Endodermal cell (in vitro differentiated cells): ENCODE measurements at regions not wholly inside any gene's neighbourhood (a gene's known extent, or its start where the extent isn't known, plus 50 kb on each side); places are given as distances from the start of the nearest gene placed in this dataset.

Source experiments
- DNase-seq: peaks from one replicate; pipeline ENCODE4 v3.0.0-alpha.2; 2017
- H3K27ac ChIP-seq: 2 replicates; pipeline ENCODE4 v1.5.1; 2013; ENCODE audit warnings: mild to moderate bottlenecking, low read depth, low read length, moderate library complexity
- H3K27me3 ChIP-seq: 2 replicates; pipeline ENCODE4 v1.6.1; 2013; ENCODE audit warnings: mild to moderate bottlenecking, low read length, moderate library complexity; ENCODE audit not compliant: insufficient read depth, control insufficient read depth, poor library complexity, severe bottlenecking
- H3K36me3 ChIP-seq: 2 replicates; pipeline ENCODE4 v1.7.0; 2013; ENCODE audit warnings: mild to moderate bottlenecking, low read length, moderate library complexity; ENCODE audit not compliant: control insufficient read depth, insufficient read depth
- H3K4me1 ChIP-seq: one replicate; pipeline ENCODE4 v1.7.0; 2013; ENCODE audit warnings: low read length; ENCODE audit not compliant: control insufficient read depth, insufficient read depth
- H3K4me3 ChIP-seq: 2 replicates; pipeline ENCODE4 v1.5.1; 2013; ENCODE audit warnings: mild to moderate bottlenecking, low read length, moderate library complexity
- H3K9ac ChIP-seq: 2 replicates; pipeline ENCODE4 v1.6.1; 2013; ENCODE audit warnings: mild to moderate bottlenecking, low read length, moderate library complexity; ENCODE audit not compliant: poor library complexity, severe bottlenecking; ENCODE audit errors: extremely low read depth
- H3K9me3 ChIP-seq: 2 replicates; pipeline ENCODE4 v1.6.1; 2013; ENCODE audit warnings: mild to moderate bottlenecking, low read length, moderate library complexity; ENCODE audit not compliant: control insufficient read depth
- H3K27ac Mint-ChIP-seq: 2 replicates; pipeline ENCODE4 v1.8.0; 2020; ENCODE audit warnings: mixed read lengths
- H3K27me3 Mint-ChIP-seq: 2 replicates; pipeline ENCODE4 v1.8.0; 2021; ENCODE audit warnings: mild to moderate bottlenecking, mixed read lengths; ENCODE audit not compliant: insufficient read depth
- H3K36me3 Mint-ChIP-seq: 2 replicates; pipeline ENCODE4 v1.8.0; 2020; ENCODE audit warnings: low read depth, mixed read lengths
- H3K4me1 Mint-ChIP-seq: 2 replicates; pipeline ENCODE4 v1.8.0; 2020; ENCODE audit warnings: mixed read lengths
- H3K4me3 Mint-ChIP-seq: 2 replicates; pipeline ENCODE4 v1.8.0; 2020; ENCODE audit warnings: mild to moderate bottlenecking, moderate library complexity, mixed read lengths
- H3K9me3 Mint-ChIP-seq: 2 replicates; pipeline ENCODE4 v1.8.0; 2020; ENCODE audit warnings: mild to moderate bottlenecking, mixed read lengths
- CTCF ChIP-seq: fragments of 200-600 bp; sonication (generic); conservative IDR thresholded peaks from 2 replicates; pipeline ENCODE4 v1.5.0; 2021; ENCODE audit warnings: antibody characterized with exemption, mild to moderate bottlenecking
- WGBS, 2 experiments: methylation state at CpG; one replicate each; pipeline versions ENCODE4 v1.1.5 to v1.1.7; 2013; ENCODE audit warnings: missing lambda C conversion rate in 2 of 2, mixed read lengths in 1 of 2; ENCODE audit not compliant: insufficient coverage in 1 of 2, insufficient read length in 1 of 2; 5-methylcytosine and 5-hydroxymethylcytosine counted together

- Histone ChIP-seq H3K27me3 (no peaks in the 10 kb centered on the region), H3K9me3 (no peaks in the 10 kb centered on the region), H3K4me1 (no peaks in the 10 kb centered on the region), H3K9ac (no peak overlapping the region), H3K36me3 (no peaks in the 10 kb centered on the region), H3K27ac (no peak overlapping the region), H3K4me3 (no peak overlapping the region)
- H3K9me3 Mint-ChIP-seq, result no peaks in the 10 kb centered on the region
- no peak overlapping the region for H3K4me3 Mint-ChIP-seq
- no peak overlapping the region for H3K27ac Mint-ChIP-seq
- no peaks in the 10 kb centered on the region for H3K36me3 Mint-ChIP-seq
- WGBS, 2 experiments, result 90 to 94% methylated on average over 5 to 7 of the region's 7 CpGs
- no peak for TF ChIP-seq CTCF
- peaks cover 22% of the 10 kb centered on the region for H3K4me1 Mint-ChIP-seq
- no peak for DNase-seq
- H3K27me3 Mint-ChIP-seq, result no peaks in the 10 kb centered on the region
These were observed 1044.1 kb upstream of the ZEB2 start for GRCh38 chr2:145563741-145564615.

GRCh38 chr2:145561152-145561551, 1041.2 kb upstream of the ZEB2 start:
- H3K27ac ChIP-seq, result no peak overlapping the region
- no peaks in the 10 kb centered on the region for H3K27me3 ChIP-seq
- no peak overlapping the region for H3K9ac ChIP-seq
- no peaks in the 10 kb centered on the region for H3K36me3 ChIP-seq
- TF ChIP-seq CTCF, result no peak
- no peak overlapping the region for H3K4me3 ChIP-seq
- no peaks in the 10 kb centered on the region for H3K9me3 ChIP-seq
- DNase-seq, result no peak
- WGBS, 2 experiments, result 97% methylated on average over 3 of the region's 3 CpGs; no CpG with 5 or more reads in 1 of the 2 experiments
- Mint-ChIP-seq H3K36me3 (no peaks in the 10 kb centered on the region), H3K4me1 (peaks cover 31% of the 10 kb centered on the region), H3K27ac (no peak overlapping the region), H3K9me3 (no peaks in the 10 kb centered on the region), H3K27me3 (no peaks in the 10 kb centered on the region), H3K4me3 (no peak overlapping the region)
- H3K4me1 ChIP-seq, result no peaks in the 10 kb centered on the region

- Mint-ChIP-seq H3K4me3 (no peak overlapping the region), H3K9me3 (no peaks in the 10 kb centered on the region), H3K27ac (no peak overlapping the region), H3K36me3 (no peaks in the 10 kb centered on the region), H3K4me1 (peaks cover 28% of the 10 kb centered on the region), H3K27me3 (no peaks in the 10 kb centered on the region)
- TF ChIP-seq CTCF, result no peak
- Histone ChIP-seq H3K9ac (no peak overlapping the region), H3K27me3 (no peaks in the 10 kb centered on the region), H3K27ac (no peak overlapping the region), H3K9me3 (no peaks in the 10 kb centered on the region), H3K4me1 (no peaks in the 10 kb centered on the region), H3K36me3 (no peaks in the 10 kb centered on the region), H3K4me3 (no peak overlapping the region)
- WGBS, 2 experiments, result 100% methylated on average over 1 of the region's 1 CpG; no CpG with 5 or more reads in 1 of the 2 experiments
- DNase-seq, result no peak
These were observed 1038.9 kb upstream of the ZEB2 start for GRCh38 chr2:145558617-145559350.
